Heart right ventricle (tissue), 16 donors: ENCODE measurements at regions not wholly inside any gene's neighbourhood (a gene's known extent, or its start where the extent isn't known, plus 50 kb on each side); places are given as distances from the start of the nearest gene placed in this dataset.

Source experiments
- ATAC-seq, 8 donors: fragments of 200-7000 bp; cut with Tn5 transposase; one replicate each; pipeline ENCODE4 v1.9.1; 2020; ENCODE audit warnings: mild to moderate bottlenecking in 8 of 8, moderate library complexity in 8 of 8, moderate number of reproducible peaks in 1 of 8
- DNase-seq, 2 donors: peaks; one replicate each; pipeline ENCODE4 v3.0.0-alpha.2; 2020
- H3K27ac ChIP-seq, 10 donors: fragments of 200-600 bp; sonication (generic) in 2 of 10; one replicate each; pipeline versions ENCODE4 v1.5.0 to v1.8.0; 2020 to 2022; ENCODE audit warnings: mild to moderate bottlenecking in 3 of 10
- H3K27me3 ChIP-seq, 7 donors: fragments of 200-600 bp; one replicate each; pipeline ENCODE4 v1.8.0; 2021 to 2022; ENCODE audit warnings: mild to moderate bottlenecking in 2 of 7
- H3K36me3 ChIP-seq, 9 donors: fragments of 200-600 bp; sonication (generic) in 1 of 9; one replicate each; pipeline versions ENCODE4 v1.5.0 to v1.8.0; 2020 to 2022; ENCODE audit warnings: mild to moderate bottlenecking in 2 of 9
- H3K4me1 ChIP-seq, 9 donors: fragments of 200-600 bp; sonication (generic) in 1 of 9; one replicate each; pipeline versions ENCODE4 v1.5.0 to v1.8.0; 2020 to 2022; ENCODE audit warnings: mild to moderate bottlenecking in 4 of 9
- H3K4me3 ChIP-seq, 10 donors: fragments of 200-600 bp; sonication (generic) in 2 of 10; one replicate each; pipeline versions ENCODE4 v1.5.0 to v1.8.0; 2020 to 2022; ENCODE audit warnings: mild to moderate bottlenecking in 7 of 10, moderate library complexity in 2 of 10
- H3K9me3 ChIP-seq, 11 donors: fragments of 200-600 bp in 10 of 11; sonication (generic) in 2 of 11; one replicate each; pipeline versions ENCODE4 v1.5.0 to v1.8.0; 2013 to 2022; ENCODE audit warnings: mild to moderate bottlenecking in 2 of 11, control low read depth in 1 of 11, moderate library complexity in 1 of 11
- WGBS, 2 donors: extraction: QIAGEN DNeasy Blood & Tissue Kit; methylation state at CpG; one replicate each; pipeline ENCODE4 v1.1.7; 2013; ENCODE audit warnings: inconsistent platforms in 1 of 2; 5-methylcytosine and 5-hydroxymethylcytosine counted together
- intact Hi-C, 10 donors: fragments of 100-400 bp; cut with DNase I; formaldehyde crosslinking; loops; one replicate each; pipeline versions ENCODE4 v1.11.1 to v1.14.2; 2022
- TF ChIP-seq, protein P1 (sequence below), 9 donors: fragments of 200-600 bp; sonication (generic) in 2 of 9; IDR thresholded peaks; one replicate each; pipeline versions ENCODE4 v1.5.0 to v1.8.0; 2021 to 2022; ENCODE audit warnings: antibody characterized with exemption in 9 of 9, mild to moderate bottlenecking in 5 of 9, moderate library complexity in 1 of 9
- donor health status: Arrhythmogenic right ventricular cardiomyopathy.
- donor health status: ischemic (EF 13 %, LVEDD 7.1; RV severe dilation, severe dysfunction).
- donor health status: healthy with polysubstance abuse.
- donor health status: DM: no; HTN: yes; CAD: no.
- donor health status: DM: no; HTN: no; CAD: no.
- donor health status: ischemic (EF 25% LVEDD 6.9; RV normal size, moderate dysfunction).
- donor health status: ischemic (EF 25% LVEDD 5.7; RV mildly dilated, moderate dysfunction).
- donor health status: healthy.
- donor health status: DM: yes; HTN: yes; CAD: no.
- donor health status: Ischemic cardiomyopathy.
- donor health status: ischemic (EF 35%, LVEDD 5.7; RV mildly dilated, moderate dysfunction).
- donor health status: nonischemic (EF 11% LVEDD 7.7; RV severe dilation, severe dysfunction).
- donor health status: DM: yes; HTN: yes; CAD: no.
- donor health status: PGD.
- donor health status: ischemic (EF 29% LVEDD 5.4; RV normal size, mild dysfunction).
- donor health status: nonischemic (EF 23%, LVEDD 6.1; RV moderate dilation, normal function).

DNA sequence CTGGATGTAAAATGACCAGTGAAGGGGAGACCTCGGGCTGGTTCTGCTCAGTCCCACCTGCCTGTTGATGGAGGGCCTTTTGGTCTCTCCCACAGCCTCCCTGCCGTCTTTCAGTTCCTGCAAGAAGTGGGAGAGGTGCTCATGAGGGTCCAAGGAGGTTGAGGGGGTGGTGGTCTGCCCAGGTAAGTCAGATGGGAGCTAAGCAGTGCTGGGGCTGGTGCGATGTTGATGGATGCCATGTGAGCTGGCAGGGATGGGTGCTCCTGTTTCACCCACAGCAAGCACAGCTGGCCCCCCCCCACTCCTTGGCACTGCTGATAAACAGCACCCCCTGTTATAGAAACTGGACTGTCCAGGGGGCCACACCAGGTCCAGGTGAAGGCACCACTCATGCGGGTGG lies 145.6 kb downstream of the NSG2 start:
- DNase-seq (no peak), ATAC-seq (no peak)
- Histone ChIP-seq H3K36me3 (no peaks in the 10 kb centered on the region), H3K27me3 (peaks cover 0 to 27% (median 7%) of the 10 kb centered on the region in 7 donors), H3K4me1 (no peaks in the 10 kb centered on the region), H3K9me3 (no peaks in the 10 kb centered on the region), H3K27ac (no peak overlapping the region), H3K4me3 (no peak overlapping the region)
- WGBS, 2 donors = 73 to 83% methylated on average over 4 of the region's 4 CpGs
- intact Hi-C loops = no loop called here
- TF ChIP-seq, protein P1, sequence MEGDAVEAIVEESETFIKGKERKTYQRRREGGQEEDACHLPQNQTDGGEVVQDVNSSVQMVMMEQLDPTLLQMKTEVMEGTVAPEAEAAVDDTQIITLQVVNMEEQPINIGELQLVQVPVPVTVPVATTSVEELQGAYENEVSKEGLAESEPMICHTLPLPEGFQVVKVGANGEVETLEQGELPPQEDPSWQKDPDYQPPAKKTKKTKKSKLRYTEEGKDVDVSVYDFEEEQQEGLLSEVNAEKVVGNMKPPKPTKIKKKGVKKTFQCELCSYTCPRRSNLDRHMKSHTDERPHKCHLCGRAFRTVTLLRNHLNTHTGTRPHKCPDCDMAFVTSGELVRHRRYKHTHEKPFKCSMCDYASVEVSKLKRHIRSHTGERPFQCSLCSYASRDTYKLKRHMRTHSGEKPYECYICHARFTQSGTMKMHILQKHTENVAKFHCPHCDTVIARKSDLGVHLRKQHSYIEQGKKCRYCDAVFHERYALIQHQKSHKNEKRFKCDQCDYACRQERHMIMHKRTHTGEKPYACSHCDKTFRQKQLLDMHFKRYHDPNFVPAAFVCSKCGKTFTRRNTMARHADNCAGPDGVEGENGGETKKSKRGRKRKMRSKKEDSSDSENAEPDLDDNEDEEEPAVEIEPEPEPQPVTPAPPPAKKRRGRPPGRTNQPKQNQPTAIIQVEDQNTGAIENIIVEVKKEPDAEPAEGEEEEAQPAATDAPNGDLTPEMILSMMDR (IDR thresholded peaks at IDR 0.05) = no peak

DNA sequence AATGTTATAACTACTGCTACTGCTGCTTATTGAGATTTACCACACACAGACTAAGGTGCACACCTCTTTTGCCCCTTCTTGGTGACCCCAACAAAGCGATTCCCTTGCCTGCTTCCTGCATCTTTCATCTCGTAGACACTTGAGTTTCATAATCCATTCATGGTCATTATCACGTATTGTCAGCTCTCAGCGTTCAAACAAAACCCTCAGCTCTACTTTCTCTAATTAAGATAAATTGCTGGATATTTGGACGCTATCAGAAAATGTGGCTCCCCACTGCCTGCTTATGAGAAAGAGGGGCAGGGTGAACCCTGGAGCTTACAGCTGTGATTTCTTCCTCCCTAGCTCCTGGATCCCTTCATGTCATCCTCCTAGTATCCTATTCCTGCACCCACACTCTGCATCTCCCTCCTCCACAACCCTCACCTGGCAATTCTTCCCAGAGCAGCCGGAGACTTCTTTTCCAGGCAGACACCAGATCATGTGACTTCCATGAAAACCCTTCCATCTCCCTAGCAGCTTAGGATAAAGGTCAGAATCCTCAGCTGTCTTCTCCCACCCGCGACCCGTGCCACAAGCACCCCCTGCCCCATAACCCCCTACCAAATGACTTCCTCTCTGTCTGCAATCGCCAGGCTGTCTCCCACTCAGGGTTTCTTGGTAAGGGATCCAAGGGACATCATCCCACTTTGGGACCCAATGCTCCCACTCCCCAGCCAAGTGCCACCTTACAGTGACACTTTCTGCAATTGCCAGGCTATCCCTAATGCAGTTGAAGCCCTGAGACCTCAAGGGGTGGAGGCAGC lies 146.5 kb downstream of the NSG2 start:
- Histone ChIP-seq H3K4me3 (no peak overlapping the region), H3K9me3 (no peaks in the 10 kb centered on the region), H3K27me3 (peaks cover 0 to 24% (median 7%) of the 10 kb centered on the region in 7 donors), H3K36me3 (no peaks in the 10 kb centered on the region), H3K4me1 (no peaks in the 10 kb centered on the region), H3K27ac (no peak overlapping the region)
- ATAC-seq (no peak), DNase-seq (no peak)
- 70 to 72% methylated on average over 10 of the region's 10 CpGs for WGBS, 2 donors
- TF ChIP-seq, protein P1 (IDR thresholded peaks at IDR 0.05) = no peak
- intact Hi-C loops = no loop called here

DNA sequence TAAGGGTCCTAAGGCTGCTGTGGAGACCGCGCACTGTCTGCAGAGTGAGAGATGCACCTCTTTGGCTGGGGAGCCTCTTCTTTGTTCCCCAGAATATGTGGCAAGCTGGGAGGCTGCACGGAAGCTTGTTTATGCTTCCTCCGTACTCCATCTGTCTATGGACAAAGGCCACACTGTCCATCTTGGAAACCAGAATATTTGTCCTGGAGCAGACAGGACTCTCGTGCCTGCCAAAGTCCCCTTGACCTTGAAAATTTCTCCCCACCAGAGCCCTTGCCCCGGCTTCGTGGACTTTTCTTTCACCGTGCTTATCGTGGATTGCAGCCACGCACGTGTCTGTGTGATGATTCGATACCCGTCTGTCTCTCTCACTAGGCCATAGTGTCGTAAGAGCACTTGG lies 147.4 kb downstream of the NSG2 start:
- H3K4me3 ChIP-seq = no peak overlapping the region
- intact Hi-C loops = no loop called here
- no peak overlapping the region for H3K27ac ChIP-seq
- 87 to 90% methylated on average over 14 of the region's 14 CpGs for WGBS, 2 donors
- DNase-seq (no peak), ATAC-seq (no peak)
- peaks cover 0 to 21% (median 7%) of the 10 kb centered on the region in 7 donors for H3K27me3 ChIP-seq
- TF ChIP-seq, protein P1 (IDR thresholded peaks at IDR 0.05) = no peak
- H3K36me3 ChIP-seq = no peaks in the 10 kb centered on the region
- H3K9me3 ChIP-seq = no peaks in the 10 kb centered on the region
- H3K4me1 ChIP-seq = no peaks in the 10 kb centered on the region

- WGBS, 2 donors = 31 to 33% methylated on average over 2 of the region's 2 CpGs
- ATAC-seq (no peak), DNase-seq (no peak)
- H3K9me3 ChIP-seq = no peaks in the 10 kb centered on the region
- H3K27ac ChIP-seq = no peak overlapping the region
- no peak overlapping the region for H3K4me3 ChIP-seq
- TF ChIP-seq, protein P1 (IDR thresholded peaks at IDR 0.05) = no peak
- H3K36me3 ChIP-seq = no peaks in the 10 kb centered on the region
- intact Hi-C loops = no loop called here
- peaks cover 0 to 12% (median 0%) of the 10 kb centered on the region in 7 donors for H3K27me3 ChIP-seq
- no peaks in the 10 kb centered on the region for H3K4me1 ChIP-seq
Observed at GRCh38 chr5:174195517-174195916, 150.0 kb downstream of the NSG2 start.
